GM04503 (cell line): ENCODE measurements at regions not wholly inside any gene's neighbourhood (a gene's known extent, or its start where the extent isn't known, plus 50 kb on each side); places are given as distances from the start of the nearest gene placed in this dataset.

Experiments used
- DNase-seq: peaks from one replicate; pipeline ENCODE4 v3.0.0-alpha.2; 2012; ENCODE audit warnings: low read depth

- no peak for DNase-seq
These were observed 558.9 kb upstream of the PKDCC start for GRCh38 chr2:41488888-41489287.

GRCh38 chr2:41489638-41490037 is 558.2 kb upstream of the PKDCC start:
- DNase-seq = no peak

- no peak for DNase-seq
These were observed 552.8 kb upstream of the PKDCC start for GRCh38 chr2:41495050-41495449.

GRCh38 chr2:41496908-41497307 is 550.9 kb upstream of the PKDCC start:
- DNase-seq = no peak

GRCh38 chr2:41498781-41499180 is 549.0 kb upstream of the PKDCC start:
- no peak for DNase-seq

GRCh38 chr2:41500895-41501294 is 546.9 kb upstream of the PKDCC start:
- DNase-seq = no peak

- DNase-seq = no peak
These were observed 545.1 kb upstream of the PKDCC start for GRCh38 chr2:41502752-41503151.

- no peak for DNase-seq
These were observed 543.3 kb upstream of the PKDCC start for GRCh38 chr2:41504532-41504931.

- no peak for DNase-seq
These were observed 537.7 kb upstream of the PKDCC start for GRCh38 chr2:41510108-41510507.

GRCh38 chr2:41521211-41521610 is 526.6 kb upstream of the PKDCC start:
- DNase-seq = no peak

GRCh38 chr2:41527525-41528323 is 520.1 kb upstream of the PKDCC start:
- no peak for DNase-seq

GRCh38 chr2:41535575-41535974 is 512.2 kb upstream of the PKDCC start:
- no peak for DNase-seq

- DNase-seq = no peak
These were observed 507.4 kb upstream of the PKDCC start for GRCh38 chr2:41540272-41540998.

GRCh38 chr2:41543726-41544125 is 504.1 kb upstream of the PKDCC start:
- no peak for DNase-seq

GRCh38 chr2:41544709-41545108 is 503.1 kb upstream of the PKDCC start:
- DNase-seq = no peak

GRCh38 chr2:41546031-41546430 is 501.8 kb upstream of the PKDCC start:
- no peak for DNase-seq

GRCh38 chr2:41568648-41569047 is 479.2 kb upstream of the PKDCC start:
- DNase-seq = no peak

GRCh38 chr2:41572154-41572553 is 475.7 kb upstream of the PKDCC start:
- DNase-seq = no peak

- no peak for DNase-seq
These were observed 471.4 kb upstream of the PKDCC start for GRCh38 chr2:41576423-41576822.

GRCh38 chr2:41579806-41580205 is 468.0 kb upstream of the PKDCC start:
- no peak for DNase-seq

- DNase-seq = no peak
These were observed 467.0 kb upstream of the PKDCC start for GRCh38 chr2:41580806-41581205.

GRCh38 chr2:41595240-41595639 is 452.6 kb upstream of the PKDCC start:
- DNase-seq = no peak

- DNase-seq = no peak
These were observed 450.1 kb upstream of the PKDCC start for GRCh38 chr2:41597680-41598079.
